Panc1 (cell line): ENCODE measurements at regions not wholly inside any gene's neighbourhood (a gene's known extent, or its start where the extent isn't known, plus 50 kb on each side); places are given as distances from the start of the nearest gene placed in this dataset.
A peak's percentile ranks its signal among the peaks of the same experiment; 100 is the strongest.

Experiments
- ATAC-seq: fragments of 200-7000 bp; cut with Tn5 transposase; 2 replicates; pipeline ENCODE4 v1.9.1; 2020; ENCODE audit warnings: mild to moderate bottlenecking, moderate library complexity
- BruUV-seq: library from RNA; stranded (reverse); fragments of 400-500 nt; replicated peaks from 2 replicates; lab custom pipeline; 2021; lab: Mats Ljungman, UMichigan
- CTCF ChIA-PET: fragments of 300-600 bp; sonication (Branson Sonifier 250); formaldehyde crosslinking; loops from one replicate; lab custom pipeline; 2022; ENCODE audit warnings: antibody characterized with exemption; lab: Charles Lee
- POLR2A ChIA-PET: fragments of 300-600 bp; sonication (Branson Sonifier 250); formaldehyde crosslinking; loops from one replicate; lab custom pipeline; 2022; ENCODE audit warnings: antibody characterized with exemption; lab: Charles Lee
- DNase-seq: peaks from one replicate; pipeline ENCODE4 v3.0.0-alpha.2; 2010; ENCODE audit warnings: low read depth, low spot score
- H3K27ac ChIP-seq: 2 replicates; pipeline ENCODE4 v1.5.1; 2011; ENCODE audit warnings: mild to moderate bottlenecking, low read length, inconsistent platforms
- H3K27me3 ChIP-seq: fragments of 200-500 bp; sonication (Bioruptor generic); 2 replicates; pipeline ENCODE4 v1.6.0; 2014; ENCODE audit warnings: low read length, inconsistent platforms; ENCODE audit not compliant: control insufficient read depth, insufficient read depth
- H3K36me3 ChIP-seq: fragments of 200-500 bp; sonication (Bioruptor generic); 2 replicates; pipeline ENCODE4 v1.5.1; 2014; ENCODE audit warnings: inconsistent platforms, mild to moderate bottlenecking, low read length, moderate library complexity; ENCODE audit not compliant: control insufficient read depth, insufficient read depth
- H3K4me1 ChIP-seq: 2 replicates; pipeline ENCODE4 v1.5.1; 2011; ENCODE audit warnings: inconsistent platforms, mild to moderate bottlenecking, low read length, moderate library complexity; ENCODE audit not compliant: control insufficient read depth, insufficient read depth
- H3K4me3 ChIP-seq, 2 experiments: 2 replicates each; pipeline ENCODE4 v1.5.1; 2011 to 2012; ENCODE audit warnings: low read depth in 2 of 2, low read length in 2 of 2, mild to moderate bottlenecking in 2 of 2, inconsistent platforms in 1 of 2, moderate library complexity in 1 of 2
- H3K9me3 ChIP-seq: fragments of 200-500 bp; sonication (Bioruptor generic); 2 replicates; pipeline ENCODE4 v1.5.1; 2014; ENCODE audit warnings: low read depth, mild to moderate bottlenecking, inconsistent platforms, low read length, moderate library complexity; ENCODE audit not compliant: control insufficient read depth, insufficient read depth
- CTCF ChIP-seq: fragments of 450-650 bp; IDR thresholded peaks from 2 replicates; pipeline ENCODE4 v1.5.1; 2017; ENCODE audit warnings: mild to moderate bottlenecking
- POLR2AphosphoS5 ChIP-seq: IDR thresholded peaks from 2 replicates; pipeline ENCODE4 v1.6.1; 2012; ENCODE audit warnings: mild to moderate bottlenecking, low read depth, low read length, moderate library complexity
- REST ChIP-seq, 2 experiments: IDR thresholded peaks; 2 replicates each; pipeline ENCODE4 v1.6.1; 2011 to 2012; ENCODE audit warnings: low read depth in 2 of 2, control low read depth in 1 of 2, low read length in 1 of 2, mild to moderate bottlenecking in 1 of 2, moderate library complexity in 1 of 2; ENCODE audit not compliant: insufficient read depth in 1 of 2
- SIN3A ChIP-seq: IDR thresholded peaks from 2 replicates; pipeline ENCODE4 v1.6.1; 2012; ENCODE audit warnings: low read depth, mild to moderate bottlenecking, low read length, moderate library complexity, borderline replicate concordance; ENCODE audit not compliant: insufficient read depth
- TCF7L2 ChIP-seq: IDR thresholded peaks from 2 replicates; pipeline ENCODE4 v1.6.1; 2011; ENCODE audit warnings: mild to moderate bottlenecking, low read depth, low read length, inconsistent platforms
- in situ Hi-C: cut with HindIII; loops from 2 replicates; pipeline ENCODE4 v1.10.0; 2016; ENCODE audit warnings: low sequenced_read_pairs, low pct_unique_long_range_greater_than_20kb
- intact Hi-C: fragments of 100-400 bp; cut with micrococcal nuclease; formaldehyde crosslinking; loops from one replicate; pipeline ENCODE4 v1.10.0; 2022; ENCODE audit not compliant: unreplicated experiment

GRCh38 chr3:193974191-193974652 lies 161.7 kb upstream of the HES1 start:
- Histone ChIP-seq H3K4me1 (peaks cover 5% of the 10 kb centered on the region; the same call in 1 of the 2 replicates), H3K4me3 (no peak overlapping the region), H3K36me3 (no peaks in the 10 kb centered on the region), H3K27me3 (no peaks in the 10 kb centered on the region), H3K27ac (no peak overlapping the region), H3K9me3 (no peaks in the 10 kb centered on the region)
- intact Hi-C loops (loop anchor here (10.0 kb wide), 1 partner anchor 161 kb away; the partner anchor contains the start of gene HES1), in situ Hi-C loops (no loop called here)
- TF ChIP-seq CTCF (no peak), POLR2AphosphoS5 (no peak), REST (IDR thresholded peaks at IDR 0.05; ENCODE audit: insufficient read depth in 1 of 2, low read depth in 2 of 2, low read length in 1 of 2) (no peak), TCF7L2 (no peak), SIN3A (no peak)
- ChIA-PET CTCF (no interaction called here), POLR2A (no interaction called here)
- no peak for DNase-seq
- 0 out of 2 replicates have a peak, but pooled peaks have one; percentile 31 for ATAC-seq
- BruUV-seq = no TSS peak

GRCh38 chr3:193974671-193975535 lies 161.0 kb upstream of the HES1 start:
- no peaks in the 10 kb centered on the region for H3K36me3 ChIP-seq
- no TSS peak for BruUV-seq
- no peak overlapping the region for H3K4me3 ChIP-seq
- no peaks in the 10 kb centered on the region for H3K27me3 ChIP-seq
- intact Hi-C loops = loop anchor here (10.0 kb wide), 1 partner anchor 160 kb away; the partner anchor contains the start of gene HES1
- ChIA-PET POLR2A (interaction anchor here (0.6 kb wide), 1 partner anchor 614 kb away, joined by 3 read pairs; no protein-coding TSS in a partner anchor), CTCF (no interaction called here)
- TF ChIP-seq TCF7L2 (no peak), CTCF (no peak)
- H3K4me1 ChIP-seq = peaks cover 5% of the 10 kb centered on the region; the same call in 1 of the 2 replicates
- no peak for ATAC-seq
- H3K27ac ChIP-seq = no peak overlapping the region
- in situ Hi-C loops = no loop called here
- no peak for DNase-seq
- no peaks in the 10 kb centered on the region for H3K9me3 ChIP-seq
